CD8-positive, alpha-beta memory T cell (primary cell): ENCODE measurements at regions not wholly inside any gene's neighbourhood (a gene's known extent, or its start where the extent isn't known, plus 50 kb on each side); places are given as distances from the start of the nearest gene placed in this dataset.
"Not testable (repeated sequence)": the region's sequence is repeated elsewhere in the genome, so short reads cannot be mapped to it uniquely, and the experiment has no call there.

ENCODE experiments used
- CTCF ChIA-PET: fragments of 350-600 bp; sonication (Branson Sonifier 250); formaldehyde crosslinking; loops from one replicate; lab custom pipeline; 2021; ENCODE audit warnings: antibody characterized with exemption; lab: Charles Lee
- POLR2A ChIA-PET: fragments of 350-600 bp; sonication (Branson Sonifier 250); formaldehyde crosslinking; loops from one replicate; lab custom pipeline; 2021; ENCODE audit warnings: antibody characterized with exemption; lab: Charles Lee
- DNase-seq, 5 donors: peaks; one replicate each; pipeline versions ENCODE4 v3.0.0 to v3.0.0-alpha.2; 2020 to 2022; ENCODE audit warnings: mixed read lengths in 1 of 5
- H3K27ac ChIP-seq: one replicate; pipeline ENCODE4 v1.7.0; 2013; ENCODE audit warnings: low read depth, mild to moderate bottlenecking, low read length, moderate library complexity
- H3K27me3 ChIP-seq: 2 replicates; pipeline ENCODE4 v1.7.0; 2013; ENCODE audit warnings: low read length, mild to moderate bottlenecking; ENCODE audit not compliant: insufficient read depth, poor library complexity, severe bottlenecking
- H3K36me3 ChIP-seq: 2 replicates; pipeline ENCODE4 v1.7.0; 2013; ENCODE audit warnings: mild to moderate bottlenecking, low read length, moderate library complexity; ENCODE audit not compliant: insufficient read depth
- H3K4me1 ChIP-seq: 2 replicates; pipeline ENCODE4 v1.7.0; 2013; ENCODE audit warnings: mild to moderate bottlenecking, low read length, moderate library complexity; ENCODE audit not compliant: insufficient read depth
- H3K4me3 ChIP-seq: 2 replicates; pipeline ENCODE4 v1.7.0; 2013; ENCODE audit warnings: mild to moderate bottlenecking, low read length
- H3K9me3 ChIP-seq: 2 replicates; pipeline ENCODE4 v1.7.0; 2013; ENCODE audit warnings: mild to moderate bottlenecking, low read length
- H3K27ac Mint-ChIP-seq, 8 donors: one replicate each; pipeline ENCODE4 v1.8.0; 2020 to 2021; ENCODE audit warnings: mixed read lengths in 8 of 8, mild to moderate bottlenecking in 6 of 8, inconsistent platforms in 3 of 8, moderate library complexity in 3 of 8
- H3K27me3 Mint-ChIP-seq, 2 donors: one replicate each; pipeline ENCODE4 v1.8.0; 2020 to 2021; ENCODE audit warnings: mixed read lengths in 2 of 2, mild to moderate bottlenecking in 1 of 2, moderate library complexity in 1 of 2
- H3K36me3 Mint-ChIP-seq, 3 donors: one replicate each; pipeline ENCODE4 v1.8.0; 2020 to 2021; ENCODE audit warnings: mixed read lengths in 3 of 3, inconsistent platforms in 1 of 3, mild to moderate bottlenecking in 1 of 3
- H3K4me1 Mint-ChIP-seq, 3 donors: one replicate each; pipeline ENCODE4 v1.8.0; 2020 to 2021; ENCODE audit warnings: mixed read lengths in 3 of 3, inconsistent platforms in 1 of 3, mild to moderate bottlenecking in 1 of 3
- H3K4me3 Mint-ChIP-seq, 7 donors: one replicate each; pipeline ENCODE4 v1.8.0; 2020 to 2021; ENCODE audit warnings: mixed read lengths in 7 of 7, mild to moderate bottlenecking in 6 of 7, moderate library complexity in 4 of 7, inconsistent platforms in 2 of 7
- H3K9me3 Mint-ChIP-seq, 5 donors: one replicate each; pipeline ENCODE4 v1.8.0; 2020 to 2022; ENCODE audit warnings: mixed read lengths in 5 of 5, mild to moderate bottlenecking in 3 of 5, moderate library complexity in 2 of 5, inconsistent platforms in 1 of 5

DNA sequence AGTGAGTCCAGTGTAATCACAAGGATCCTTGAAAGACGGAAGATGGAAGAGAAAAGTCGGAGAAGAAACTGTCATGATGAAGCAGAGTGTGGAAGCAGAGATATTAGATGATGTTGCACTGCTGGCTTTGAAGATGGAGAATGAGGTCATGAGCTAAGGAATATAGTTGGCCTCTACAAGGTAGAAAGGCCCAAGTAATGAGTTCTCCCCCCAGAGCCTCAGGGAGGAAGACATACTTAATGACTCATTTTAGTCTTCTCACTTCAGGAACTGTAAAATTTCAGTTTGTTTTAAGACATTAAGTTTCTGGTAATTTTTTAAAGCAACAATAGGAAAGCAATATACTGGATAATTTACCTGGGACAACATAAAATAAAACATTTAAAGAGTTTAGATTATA lies 1331.5 kb upstream of the PCDH20 start:
- no peaks in the 10 kb centered on the region for H3K36me3 ChIP-seq
- no peaks in the 10 kb centered on the region for H3K27me3 ChIP-seq
- Mint-ChIP-seq H3K4me1 (no peaks in the 10 kb centered on the region), H3K9me3 (peaks cover 2 to 35% (median 8%) of the 10 kb centered on the region in 5 donors), H3K27me3 (no peaks in the 10 kb centered on the region), H3K36me3 (no peaks in the 10 kb centered on the region), H3K4me3 (no peak overlapping the region), H3K27ac (no peak overlapping the region)
- no peaks in the 10 kb centered on the region for H3K4me1 ChIP-seq
- H3K27ac ChIP-seq = no peak overlapping the region
- CTCF ChIA-PET = no interaction called here
- no peaks in the 10 kb centered on the region for H3K9me3 ChIP-seq
- no peak for DNase-seq
- H3K4me3 ChIP-seq = no peak overlapping the region
- POLR2A ChIA-PET = no interaction called here

DNA sequence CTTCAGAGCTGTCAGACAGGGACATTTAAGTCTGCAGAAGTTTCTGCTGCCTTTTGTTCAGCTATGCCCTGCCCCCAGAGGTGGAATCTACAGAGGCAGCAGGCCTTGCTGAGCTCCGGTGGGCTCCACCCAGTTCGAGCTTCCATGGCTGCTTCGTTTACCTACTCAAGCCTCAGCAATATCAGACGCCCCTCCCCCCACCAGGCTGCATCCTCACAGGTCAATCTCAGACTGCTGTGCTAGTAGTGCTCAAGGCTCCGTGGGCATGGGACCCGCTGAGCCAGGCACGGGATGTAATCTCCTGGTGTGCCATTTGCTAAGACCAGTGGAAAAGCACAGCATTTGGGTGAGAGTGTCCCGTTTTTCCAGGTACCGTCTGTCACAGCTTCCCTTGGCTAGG lies 1314.1 kb upstream of the PCDH20 start:
- POLR2A ChIA-PET, H3K27me3 Mint-ChIP-seq, H3K4me3 Mint-ChIP-seq, H3K4me1 Mint-ChIP-seq, DNase-seq, H3K9me3 ChIP-seq, H3K4me1 ChIP-seq, H3K27me3 ChIP-seq, H3K4me3 ChIP-seq, H3K36me3 Mint-ChIP-seq, H3K27ac ChIP-seq, H3K27ac Mint-ChIP-seq, H3K36me3 ChIP-seq, CTCF ChIA-PET: not testable (repeated sequence)
- H3K9me3 Mint-ChIP-seq = peaks cover 14 to 39% (median 16%) of the 10 kb centered on the region in 5 donors

DNA sequence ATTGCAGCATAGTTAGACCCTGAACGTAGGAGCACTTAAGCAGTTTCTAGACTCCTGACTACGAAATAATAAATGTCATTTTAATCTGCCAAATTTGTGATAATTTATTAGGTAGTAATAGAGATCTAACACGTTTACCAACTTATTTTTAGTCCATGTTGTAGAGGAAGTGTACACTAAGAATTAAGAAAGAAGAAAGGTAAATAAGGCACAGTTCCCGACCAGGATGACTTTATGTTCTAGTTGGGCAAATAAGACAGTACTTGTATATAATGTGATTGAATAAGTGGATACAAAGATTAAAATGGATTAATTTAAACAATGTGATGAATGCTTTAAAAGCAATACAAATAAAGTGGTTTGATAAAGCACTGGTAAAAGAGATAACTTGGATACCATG lies 1306.2 kb upstream of the PCDH20 start:
- H3K4me1 Mint-ChIP-seq = no peaks in the 10 kb centered on the region
- no peak overlapping the region for H3K27ac ChIP-seq
- no peak for DNase-seq
- no peak overlapping the region for H3K27ac Mint-ChIP-seq
- no peaks in the 10 kb centered on the region for H3K36me3 ChIP-seq
- H3K36me3 Mint-ChIP-seq = no peaks in the 10 kb centered on the region
- ChIA-PET POLR2A (no interaction called here), CTCF (no interaction called here)
- H3K4me1 ChIP-seq = no peaks in the 10 kb centered on the region
- no peaks in the 10 kb centered on the region for H3K9me3 ChIP-seq
- no peak overlapping the region for H3K4me3 Mint-ChIP-seq
- no peak overlapping the region for H3K4me3 ChIP-seq
- H3K9me3 Mint-ChIP-seq = peaks cover 3 to 33% (median 13%) of the 10 kb centered on the region in 5 donors
- no peaks in the 10 kb centered on the region for H3K27me3 Mint-ChIP-seq
- no peaks in the 10 kb centered on the region for H3K27me3 ChIP-seq

DNA sequence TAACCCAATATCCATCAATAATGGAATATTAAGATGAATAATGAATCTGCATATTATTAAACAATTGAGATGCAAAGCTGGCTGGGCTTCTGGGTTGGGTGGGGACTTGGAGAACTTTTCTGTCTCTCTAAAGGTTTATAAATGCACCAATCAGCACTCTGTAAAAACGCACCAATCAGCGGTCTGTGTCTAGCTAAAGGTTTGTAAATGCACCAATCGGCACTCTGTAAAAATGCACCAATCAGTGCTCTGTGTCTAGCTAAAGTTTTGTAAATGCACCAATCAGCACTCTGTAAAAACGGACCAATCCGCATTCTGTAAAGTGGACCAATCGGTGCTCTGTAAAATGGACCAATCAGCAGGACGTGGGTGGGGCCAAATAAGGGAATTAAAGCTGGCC lies 1296.3 kb upstream of the PCDH20 start:
- POLR2A ChIA-PET, H3K4me3 Mint-ChIP-seq, H3K4me1 Mint-ChIP-seq, H3K27me3 ChIP-seq, H3K27ac ChIP-seq, H3K36me3 ChIP-seq, H3K9me3 ChIP-seq, H3K4me1 ChIP-seq, H3K36me3 Mint-ChIP-seq, DNase-seq, H3K27me3 Mint-ChIP-seq, H3K4me3 ChIP-seq, H3K27ac Mint-ChIP-seq, CTCF ChIA-PET: not testable (repeated sequence)
- peaks cover 7 to 30% (median 18%) of the 10 kb centered on the region in 5 donors for H3K9me3 Mint-ChIP-seq

DNA sequence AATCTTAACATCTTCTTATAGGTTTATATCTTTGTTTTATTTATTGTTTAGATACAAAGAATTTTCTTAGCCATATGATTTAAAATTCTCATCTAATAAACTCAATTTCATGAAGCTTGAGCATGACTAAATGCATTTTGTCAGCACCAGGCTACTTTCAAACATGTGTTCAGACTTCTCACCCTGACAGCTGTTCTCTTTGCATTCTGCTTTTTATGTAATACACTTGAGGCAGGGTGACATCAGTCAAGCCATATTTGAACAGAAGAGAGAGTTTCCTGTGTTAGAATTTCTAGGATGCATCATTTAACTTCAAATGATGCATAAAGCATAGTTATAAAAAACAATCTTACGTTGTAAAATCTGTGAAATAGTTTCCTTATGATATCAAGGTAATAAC lies 1295.1 kb upstream of the PCDH20 start:
- no peaks in the 10 kb centered on the region for H3K27me3 Mint-ChIP-seq
- POLR2A ChIA-PET = no interaction called here
- H3K9me3 ChIP-seq = no peaks in the 10 kb centered on the region
- CTCF ChIA-PET = no interaction called here
- no peak for DNase-seq
- no peak overlapping the region for H3K27ac ChIP-seq
- no peaks in the 10 kb centered on the region for H3K36me3 ChIP-seq
- no peaks in the 10 kb centered on the region for H3K4me1 ChIP-seq
- no peak overlapping the region for H3K4me3 ChIP-seq
- no peaks in the 10 kb centered on the region for H3K27me3 ChIP-seq
- H3K4me3 Mint-ChIP-seq = no peak overlapping the region
- H3K36me3 Mint-ChIP-seq = no peaks in the 10 kb centered on the region
- no peak overlapping the region for H3K27ac Mint-ChIP-seq
- peaks cover 9 to 34% (median 21%) of the 10 kb centered on the region in 5 donors for H3K9me3 Mint-ChIP-seq
- no peaks in the 10 kb centered on the region for H3K4me1 Mint-ChIP-seq

DNA sequence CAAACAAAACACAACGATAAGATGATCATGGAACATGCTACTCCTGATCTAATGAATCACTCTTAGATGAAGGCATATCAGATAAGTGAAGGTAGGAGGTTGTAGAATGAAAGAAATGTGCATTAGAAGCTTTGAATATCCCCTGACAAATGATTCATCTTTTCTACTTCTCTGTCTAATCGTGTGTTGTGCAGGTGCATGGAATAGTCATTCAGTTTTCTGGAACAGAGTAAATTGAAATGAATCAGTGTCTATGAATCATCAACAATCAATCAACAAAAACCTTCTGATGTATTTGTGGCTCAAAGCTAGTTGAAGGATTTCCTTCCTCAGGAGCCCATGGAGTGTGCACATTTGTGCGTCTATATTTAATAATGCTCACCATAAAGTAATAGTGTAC lies 1290.4 kb upstream of the PCDH20 start:
- no peak overlapping the region for H3K27ac ChIP-seq
- POLR2A ChIA-PET = no interaction called here
- H3K4me1 Mint-ChIP-seq = no peaks in the 10 kb centered on the region
- H3K36me3 Mint-ChIP-seq = no peaks in the 10 kb centered on the region
- no peaks in the 10 kb centered on the region for H3K27me3 ChIP-seq
- no peak overlapping the region for H3K4me3 Mint-ChIP-seq
- H3K4me3 ChIP-seq = no peak overlapping the region
- H3K27ac Mint-ChIP-seq = no peak overlapping the region
- H3K27me3 Mint-ChIP-seq = no peaks in the 10 kb centered on the region
- no peaks in the 10 kb centered on the region for H3K4me1 ChIP-seq
- no peaks in the 10 kb centered on the region for H3K36me3 ChIP-seq
- no peak for DNase-seq
- peaks cover 8 to 32% (median 16%) of the 10 kb centered on the region in 5 donors for H3K9me3 Mint-ChIP-seq
- CTCF ChIA-PET = no interaction called here
- H3K9me3 ChIP-seq = no peaks in the 10 kb centered on the region

DNA sequence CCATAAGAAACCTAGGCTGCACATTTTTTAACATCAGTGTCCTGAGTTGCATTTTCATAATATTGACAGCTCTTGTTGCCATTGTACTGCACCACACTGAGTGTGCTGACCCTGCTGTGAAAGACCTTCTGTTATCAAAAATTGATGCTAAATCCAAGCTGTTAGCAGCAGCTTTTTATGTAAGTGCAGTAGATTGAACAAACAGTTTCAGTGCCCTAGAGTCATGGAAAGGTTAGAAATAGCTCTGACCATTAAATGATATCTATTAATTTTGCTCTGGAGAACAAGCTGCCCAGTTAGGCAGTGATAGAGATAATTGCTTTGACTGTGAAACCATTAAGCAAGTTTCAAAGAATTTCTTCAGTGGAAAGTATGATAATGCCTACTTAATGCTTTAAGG lies 1289.2 kb upstream of the PCDH20 start:
- Mint-ChIP-seq H3K9me3 (peaks cover 7 to 33% (median 12%) of the 10 kb centered on the region in 5 donors), H3K36me3 (no peaks in the 10 kb centered on the region), H3K4me1 (no peaks in the 10 kb centered on the region), H3K27me3 (no peaks in the 10 kb centered on the region), H3K27ac (no peak overlapping the region), H3K4me3 (no peak overlapping the region)
- no peak for DNase-seq
- Histone ChIP-seq H3K27ac (no peak overlapping the region), H3K9me3 (no peaks in the 10 kb centered on the region), H3K4me1 (no peaks in the 10 kb centered on the region), H3K36me3 (no peaks in the 10 kb centered on the region), H3K27me3 (no peaks in the 10 kb centered on the region), H3K4me3 (no peak overlapping the region)
- ChIA-PET POLR2A (no interaction called here), CTCF (interaction anchor here (1.6 kb wide), 1 partner anchor 11 kb away, joined by 3 read pairs; no protein-coding TSS in a partner anchor)

DNA sequence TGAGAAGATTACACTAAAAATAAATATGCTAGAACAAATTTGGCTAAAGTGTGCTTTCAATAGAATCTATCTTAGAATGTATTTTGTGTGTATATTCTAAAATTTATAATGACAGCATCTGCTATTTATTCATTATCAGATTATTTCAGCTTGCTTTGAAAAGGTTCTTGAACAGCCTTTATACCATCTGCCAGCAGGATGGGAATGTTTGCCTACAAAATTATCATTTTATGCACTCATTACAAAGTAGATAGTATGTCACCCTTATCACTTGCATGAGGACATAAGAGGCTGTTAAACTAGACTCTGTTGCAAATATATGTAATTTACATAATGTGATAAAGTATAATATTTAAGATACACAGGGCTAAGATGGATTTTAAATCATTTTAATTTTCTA lies 1286.9 kb upstream of the PCDH20 start:
- peaks cover 6 to 17% (median 7%) of the 10 kb centered on the region in 5 donors for H3K9me3 Mint-ChIP-seq
- H3K27ac Mint-ChIP-seq = no peak overlapping the region
- no peak for DNase-seq
- Histone ChIP-seq H3K4me3 (no peak overlapping the region), H3K36me3 (no peaks in the 10 kb centered on the region), H3K9me3 (no peaks in the 10 kb centered on the region), H3K4me1 (no peaks in the 10 kb centered on the region), H3K27me3 (no peaks in the 10 kb centered on the region), H3K27ac (no peak overlapping the region)
- no peaks in the 10 kb centered on the region for H3K36me3 Mint-ChIP-seq
- no peaks in the 10 kb centered on the region for H3K4me1 Mint-ChIP-seq
- ChIA-PET CTCF (no interaction called here), POLR2A (no interaction called here)
- no peak overlapping the region for H3K4me3 Mint-ChIP-seq
- H3K27me3 Mint-ChIP-seq = no peaks in the 10 kb centered on the region

DNA sequence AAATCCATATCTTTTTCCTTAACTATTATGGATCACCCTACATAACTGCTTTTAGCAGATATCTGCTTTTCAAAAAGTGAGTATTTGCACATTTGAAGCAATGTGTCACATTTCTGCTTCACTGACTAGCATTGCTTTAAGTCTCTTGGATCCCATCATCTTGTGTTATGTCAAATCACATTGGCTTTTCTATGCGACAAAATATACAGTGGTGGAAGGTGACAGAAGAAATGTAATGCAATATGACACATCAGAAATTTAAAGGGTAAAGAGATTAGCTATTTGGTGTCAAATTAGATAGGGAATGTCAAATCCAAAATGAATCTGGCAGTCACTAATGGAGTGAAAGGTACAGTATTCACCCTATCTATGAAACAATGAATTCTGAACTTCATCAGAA lies 1282.1 kb upstream of the PCDH20 start:
- Histone ChIP-seq H3K4me1 (no peaks in the 10 kb centered on the region), H3K9me3 (no peaks in the 10 kb centered on the region), H3K4me3 (no peak overlapping the region), H3K27ac (no peak overlapping the region), H3K36me3 (no peaks in the 10 kb centered on the region), H3K27me3 (no peaks in the 10 kb centered on the region)
- H3K27ac Mint-ChIP-seq = no peak overlapping the region
- no peaks in the 10 kb centered on the region for H3K36me3 Mint-ChIP-seq
- no peak for DNase-seq
- CTCF ChIA-PET = no interaction called here
- H3K9me3 Mint-ChIP-seq = peaks cover 0 to 27% (median 1%) of the 10 kb centered on the region in 5 donors
- POLR2A ChIA-PET = no interaction called here
- H3K4me1 Mint-ChIP-seq = no peaks in the 10 kb centered on the region
- H3K27me3 Mint-ChIP-seq = no peaks in the 10 kb centered on the region
- H3K4me3 Mint-ChIP-seq = no peak overlapping the region
